Endodermal cell (in vitro differentiated cells): ENCODE measurements at regions not wholly inside any gene's neighbourhood (a gene's known extent, or its start where the extent isn't known, plus 50 kb on each side); places are given as distances from the start of the nearest gene placed in this dataset.

Source experiments
- DNase-seq: peaks from one replicate; pipeline ENCODE4 v3.0.0-alpha.2; 2017
- H3K27ac ChIP-seq: 2 replicates; pipeline ENCODE4 v1.5.1; 2013; ENCODE audit warnings: mild to moderate bottlenecking, low read depth, low read length, moderate library complexity
- H3K27me3 ChIP-seq: 2 replicates; pipeline ENCODE4 v1.6.1; 2013; ENCODE audit warnings: mild to moderate bottlenecking, low read length, moderate library complexity; ENCODE audit not compliant: insufficient read depth, control insufficient read depth, poor library complexity, severe bottlenecking
- H3K36me3 ChIP-seq: 2 replicates; pipeline ENCODE4 v1.7.0; 2013; ENCODE audit warnings: mild to moderate bottlenecking, low read length, moderate library complexity; ENCODE audit not compliant: control insufficient read depth, insufficient read depth
- H3K4me1 ChIP-seq: one replicate; pipeline ENCODE4 v1.7.0; 2013; ENCODE audit warnings: low read length; ENCODE audit not compliant: control insufficient read depth, insufficient read depth
- H3K4me3 ChIP-seq: 2 replicates; pipeline ENCODE4 v1.5.1; 2013; ENCODE audit warnings: mild to moderate bottlenecking, low read length, moderate library complexity
- H3K9ac ChIP-seq: 2 replicates; pipeline ENCODE4 v1.6.1; 2013; ENCODE audit warnings: mild to moderate bottlenecking, low read length, moderate library complexity; ENCODE audit not compliant: poor library complexity, severe bottlenecking; ENCODE audit errors: extremely low read depth
- H3K9me3 ChIP-seq: 2 replicates; pipeline ENCODE4 v1.6.1; 2013; ENCODE audit warnings: mild to moderate bottlenecking, low read length, moderate library complexity; ENCODE audit not compliant: control insufficient read depth
- H3K27ac Mint-ChIP-seq: 2 replicates; pipeline ENCODE4 v1.8.0; 2020; ENCODE audit warnings: mixed read lengths
- H3K27me3 Mint-ChIP-seq: 2 replicates; pipeline ENCODE4 v1.8.0; 2021; ENCODE audit warnings: mild to moderate bottlenecking, mixed read lengths; ENCODE audit not compliant: insufficient read depth
- H3K36me3 Mint-ChIP-seq: 2 replicates; pipeline ENCODE4 v1.8.0; 2020; ENCODE audit warnings: low read depth, mixed read lengths
- H3K4me1 Mint-ChIP-seq: 2 replicates; pipeline ENCODE4 v1.8.0; 2020; ENCODE audit warnings: mixed read lengths
- H3K4me3 Mint-ChIP-seq: 2 replicates; pipeline ENCODE4 v1.8.0; 2020; ENCODE audit warnings: mild to moderate bottlenecking, moderate library complexity, mixed read lengths
- H3K9me3 Mint-ChIP-seq: 2 replicates; pipeline ENCODE4 v1.8.0; 2020; ENCODE audit warnings: mild to moderate bottlenecking, mixed read lengths
- CTCF ChIP-seq: fragments of 200-600 bp; sonication (generic); conservative IDR thresholded peaks from 2 replicates; pipeline ENCODE4 v1.5.0; 2021; ENCODE audit warnings: antibody characterized with exemption, mild to moderate bottlenecking
- WGBS, 2 experiments: methylation state at CpG; one replicate each; pipeline versions ENCODE4 v1.1.5 to v1.1.7; 2013; ENCODE audit warnings: missing lambda C conversion rate in 2 of 2, mixed read lengths in 1 of 2; ENCODE audit not compliant: insufficient coverage in 1 of 2, insufficient read length in 1 of 2; 5-methylcytosine and 5-hydroxymethylcytosine counted together

GRCh38 chr22:47657224-47657623, 894.8 kb downstream of the TBC1D22A start:
- no peak for TF ChIP-seq CTCF
- peaks cover 45% of the 10 kb centered on the region for H3K27me3 Mint-ChIP-seq
- WGBS, 2 experiments = 83 to 94% methylated on average over 4 to 6 of the region's 6 CpGs
- Histone ChIP-seq H3K9me3 (peaks cover 34% of the 10 kb centered on the region), H3K4me3 (no peak overlapping the region), H3K36me3 (no peaks in the 10 kb centered on the region), H3K27ac (no peak overlapping the region), H3K27me3 (peaks cover 14% of the 10 kb centered on the region), H3K4me1 (no peaks in the 10 kb centered on the region), H3K9ac (no peak overlapping the region)
- peaks cover 57% of the 10 kb centered on the region for H3K9me3 Mint-ChIP-seq
- no peaks in the 10 kb centered on the region for H3K36me3 Mint-ChIP-seq
- DNase-seq = no peak
- no peak overlapping the region for H3K4me3 Mint-ChIP-seq
- no peak overlapping the region for H3K27ac Mint-ChIP-seq
- H3K4me1 Mint-ChIP-seq = peaks cover 9% of the 10 kb centered on the region

- peaks cover 30% of the 10 kb centered on the region for H3K9me3 ChIP-seq
- peaks cover 12% of the 10 kb centered on the region for H3K27me3 ChIP-seq
- no peaks in the 10 kb centered on the region for H3K4me1 ChIP-seq
- no peak overlapping the region for H3K27ac ChIP-seq
- DNase-seq = no peak
- Mint-ChIP-seq H3K27me3 (peaks cover 46% of the 10 kb centered on the region), H3K9me3 (peaks cover 56% of the 10 kb centered on the region), H3K4me1 (peaks cover 9% of the 10 kb centered on the region), H3K27ac (no peak overlapping the region), H3K4me3 (no peak overlapping the region), H3K36me3 (no peaks in the 10 kb centered on the region)
- H3K36me3 ChIP-seq = no peaks in the 10 kb centered on the region
- no peak for TF ChIP-seq CTCF
- 88 to 92% methylated on average over 8 of the region's 8 CpGs for WGBS, 2 experiments
- no peak overlapping the region for H3K9ac ChIP-seq
- no peak overlapping the region for H3K4me3 ChIP-seq
Measured at GRCh38 chr22:47656806-47657205, 894.4 kb downstream of the TBC1D22A start.

GRCh38 chr22:47655930-47656329, 893.5 kb downstream of the TBC1D22A start:
- WGBS, 2 experiments = 40 to 60% methylated on average over 2 to 3 of the region's 3 CpGs
- no peak overlapping the region for H3K27ac ChIP-seq
- Mint-ChIP-seq H3K36me3 (no peaks in the 10 kb centered on the region), H3K4me3 (no peak overlapping the region), H3K9me3 (peaks cover 53% of the 10 kb centered on the region), H3K4me1 (peaks cover 9% of the 10 kb centered on the region), H3K27ac (no peak overlapping the region), H3K27me3 (peaks cover 41% of the 10 kb centered on the region)
- H3K27me3 ChIP-seq = peaks cover 6% of the 10 kb centered on the region
- H3K4me3 ChIP-seq = no peak overlapping the region
- no peaks in the 10 kb centered on the region for H3K4me1 ChIP-seq
- peaks cover 21% of the 10 kb centered on the region for H3K9me3 ChIP-seq
- TF ChIP-seq CTCF = no peak
- no peak overlapping the region for H3K9ac ChIP-seq
- no peaks in the 10 kb centered on the region for H3K36me3 ChIP-seq
- DNase-seq = no peak
